Activated CD4-positive, alpha-beta T cell treated with anti-CD3 and anti-CD28 coated beads for 1 hour (primary cell): ENCODE measurements at regions not wholly inside any gene's neighbourhood (a gene's known extent, or its start where the extent isn't known, plus 50 kb on each side); places are given as distances from the start of the nearest gene placed in this dataset.
"Not testable (repeated sequence)": the region's sequence is repeated elsewhere in the genome, so short reads cannot be mapped to it uniquely, and the experiment has no call there.

Experiments
- DNase-seq: peaks from one replicate; pipeline ENCODE4 v3.0.0-alpha.2; 2020

- DNase-seq = no peak
Measured at GRCh38 chr3:109678600-109678999, 341.3 kb upstream of the DPPA4 start.

- no peak for DNase-seq
Measured at GRCh38 chr3:109679664-109680063, 342.3 kb upstream of the DPPA4 start.

DNA sequence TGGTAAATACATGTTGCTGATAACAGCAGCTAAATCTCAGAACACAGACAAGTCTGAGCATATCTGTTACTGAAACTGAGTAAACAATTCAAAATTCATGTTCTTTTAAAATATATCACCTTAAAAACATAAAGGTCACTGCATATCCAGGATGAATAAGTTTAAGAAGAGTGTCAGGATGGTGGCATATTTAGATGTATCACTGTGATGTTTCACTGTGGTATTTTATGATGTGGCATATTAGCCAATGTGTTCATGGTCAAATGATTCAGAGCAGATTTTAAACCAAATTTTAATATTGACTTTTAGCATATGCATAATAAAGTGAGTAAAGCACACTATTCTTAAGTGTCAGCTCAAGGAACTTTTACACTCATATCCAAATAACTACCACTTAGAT is 346.4 kb upstream of the DPPA4 start:
- no peak for DNase-seq

- no peak for DNase-seq
Measured at GRCh38 chr3:109685084-109686079, 348.0 kb upstream of the DPPA4 start.

- DNase-seq = no peak
Measured at GRCh38 chr3:109687626-109688025, 350.3 kb upstream of the DPPA4 start.

DNA sequence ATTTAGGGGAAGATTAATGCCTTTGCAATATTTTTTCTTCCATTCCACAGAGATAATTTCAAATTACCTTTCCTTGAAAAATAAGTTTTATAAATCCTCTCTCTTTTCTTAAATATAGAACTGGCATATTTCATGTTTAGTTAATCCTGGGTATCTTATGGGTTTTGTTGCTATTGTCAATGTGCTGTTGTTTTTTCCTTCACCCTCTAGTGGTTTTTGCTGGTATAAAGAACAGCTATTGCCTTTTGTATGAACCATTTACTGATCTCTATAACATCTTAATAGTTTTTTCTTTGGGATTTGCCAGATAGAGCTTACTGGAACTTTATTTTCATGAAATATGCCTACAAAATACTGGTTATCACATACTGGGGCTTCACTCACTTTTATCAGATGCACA is 359.6 kb upstream of the DPPA4 start:
- DNase-seq = no peak

- no peak for DNase-seq
Measured at GRCh38 chr3:109702252-109702651, 364.9 kb upstream of the DPPA4 start.

DNA sequence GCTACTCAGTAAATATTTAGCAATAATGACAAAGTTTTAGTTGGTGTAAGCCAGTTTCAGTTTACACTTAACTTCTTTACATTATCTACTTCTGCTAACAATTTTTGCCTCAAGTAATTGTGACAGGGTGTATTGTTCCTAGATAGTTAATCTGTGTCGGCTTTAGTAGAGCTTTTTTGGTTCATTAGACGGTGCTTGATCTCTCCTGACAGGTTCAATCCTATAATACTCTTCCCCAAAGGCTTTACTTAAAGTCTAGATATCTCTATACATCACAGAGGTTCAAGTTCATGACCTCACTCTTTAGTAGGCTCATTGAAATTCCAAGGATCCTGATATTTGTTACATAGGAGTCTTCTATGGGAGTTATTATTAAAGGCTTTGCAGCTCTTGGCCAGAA is 365.6 kb upstream of the DPPA4 start:
- DNase-seq = no peak

- DNase-seq = not testable (repeated sequence)
Measured at GRCh38 chr3:109705133-109705532, 367.8 kb upstream of the DPPA4 start.

DNA sequence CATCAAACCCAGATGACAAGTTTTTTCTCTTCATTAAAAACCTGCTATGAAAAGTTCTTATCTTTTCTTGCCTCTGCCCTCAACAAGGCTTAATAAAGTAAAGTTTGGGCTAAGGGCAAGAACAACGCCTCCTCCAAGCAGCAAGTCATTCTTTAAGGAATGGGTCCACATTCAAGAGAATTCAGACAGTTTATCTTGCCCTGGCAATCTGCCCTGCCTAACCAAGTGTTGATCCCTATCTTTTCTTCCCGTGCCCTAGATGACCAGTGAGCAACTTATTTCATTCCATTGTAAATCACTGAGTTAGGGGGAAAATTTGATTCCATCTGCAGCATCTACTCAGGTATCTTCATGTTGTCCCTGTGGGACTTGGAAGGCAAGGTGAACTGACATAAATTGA is 370.3 kb upstream of the DPPA4 start:
- no peak for DNase-seq

GRCh38 chr3:109713288-109713687 is 375.9 kb upstream of the DPPA4 start:
- DNase-seq = no peak

DNA sequence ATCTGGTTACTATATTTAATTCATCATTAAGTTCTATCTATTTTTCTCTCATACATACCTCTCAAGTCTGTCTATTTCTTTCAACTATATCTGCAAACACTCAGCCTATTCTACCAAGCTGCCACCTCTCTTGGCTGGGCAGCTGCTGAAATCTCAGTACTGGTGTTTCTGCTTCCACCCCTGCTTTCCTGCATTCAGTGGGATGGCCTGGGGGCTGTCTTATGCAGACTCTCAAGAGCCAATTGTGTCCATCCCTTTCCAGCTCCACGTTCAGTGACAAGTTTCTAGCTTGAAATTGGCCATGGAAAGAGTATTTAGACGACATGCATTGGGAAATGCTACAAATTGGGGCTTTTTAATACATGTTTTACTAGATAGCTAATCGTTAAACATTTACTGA is 378.4 kb upstream of the DPPA4 start:
- DNase-seq = no peak

DNA sequence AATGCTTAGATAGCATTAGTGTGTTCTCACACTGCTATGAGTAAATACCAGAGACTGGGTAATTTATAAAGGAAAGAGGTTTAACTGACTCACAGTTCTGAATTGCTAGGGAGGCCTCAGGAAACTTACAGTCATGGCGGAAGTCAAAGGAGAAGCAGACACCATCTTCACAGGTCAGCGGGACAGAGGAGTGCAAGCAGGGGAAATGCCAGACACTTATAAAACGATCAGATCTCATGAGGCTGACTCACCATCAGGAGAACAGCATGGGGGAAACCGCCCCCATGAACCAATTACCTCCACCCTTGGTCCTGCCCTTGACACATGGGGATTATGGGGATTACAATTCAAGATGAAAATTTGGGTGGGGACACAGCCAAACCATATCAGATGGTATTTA is 381.5 kb upstream of the DPPA4 start:
- no peak for DNase-seq

DNA sequence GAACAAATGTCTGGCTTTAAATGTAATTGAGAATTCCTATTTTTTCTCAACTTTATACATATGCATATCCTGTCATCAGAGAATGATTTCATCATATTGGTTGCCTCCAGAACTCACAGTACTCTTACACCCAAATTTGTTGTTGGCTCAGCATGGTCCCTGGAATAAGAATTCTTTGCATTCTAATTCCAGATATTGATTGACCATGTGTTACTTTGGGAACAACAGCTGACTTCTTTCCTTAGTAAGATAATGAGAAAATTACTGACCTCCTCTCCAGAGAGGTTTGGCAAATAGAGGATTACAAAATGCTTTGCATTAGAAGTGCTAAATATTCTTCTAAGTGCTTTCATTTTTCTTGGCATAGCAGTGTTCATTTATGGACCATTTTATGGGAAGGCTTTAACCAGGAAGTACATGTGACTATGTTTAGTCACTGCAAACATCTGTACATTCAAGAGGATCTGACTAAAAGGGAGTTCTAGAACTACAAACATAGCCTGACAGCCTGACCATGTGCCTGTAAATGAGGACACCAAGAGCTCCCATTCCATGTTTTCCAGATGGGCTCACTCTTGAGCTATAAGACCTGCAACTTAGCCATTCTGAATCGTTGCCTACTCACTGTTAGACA is 391.6 kb upstream of the DPPA4 start:
- DNase-seq = no peak

- no peak for DNase-seq
Measured at GRCh38 chr3:109731639-109732473, 394.5 kb upstream of the DPPA4 start.

- DNase-seq = no peak
Measured at GRCh38 chr3:109743981-109744380, 406.6 kb upstream of the DPPA4 start.

DNA sequence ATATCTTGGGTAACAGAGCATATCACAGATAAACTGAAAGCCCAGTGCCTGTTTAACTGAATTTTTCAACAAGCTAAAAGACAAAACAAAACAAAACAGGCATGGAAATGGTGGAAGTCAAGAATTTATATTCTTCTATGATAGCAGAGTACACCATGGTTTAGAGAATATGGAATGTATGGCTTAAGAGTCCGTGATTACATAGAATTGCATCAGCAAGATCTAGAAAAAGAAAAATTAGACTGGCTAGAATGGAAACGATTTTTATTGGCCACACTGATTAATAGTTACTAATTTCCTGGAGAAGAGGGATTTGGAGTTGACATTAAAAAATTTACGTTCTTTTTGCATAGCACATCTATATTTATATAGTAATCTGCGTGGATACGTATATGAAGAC is 435.2 kb upstream of the DPPA4 start:
- no peak for DNase-seq

DNA sequence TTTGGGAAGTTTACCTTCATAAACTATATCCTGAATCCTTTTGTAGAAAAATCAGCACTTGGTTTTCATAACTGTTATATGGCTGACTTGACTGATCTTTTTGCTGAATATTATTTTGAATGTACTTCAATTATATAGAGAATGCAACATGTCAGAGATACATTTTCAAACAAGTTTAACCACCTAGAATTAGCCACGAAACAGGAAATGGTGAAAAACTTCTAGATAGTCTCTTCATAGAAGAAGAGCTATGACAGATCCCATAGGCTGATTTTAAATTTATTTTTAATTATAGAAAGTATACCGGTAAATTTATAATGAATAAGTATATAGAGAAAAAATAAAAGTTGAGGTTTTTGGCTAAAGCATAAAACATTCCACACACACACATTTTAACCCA is 436.8 kb upstream of the DPPA4 start:
- no peak for DNase-seq

DNA sequence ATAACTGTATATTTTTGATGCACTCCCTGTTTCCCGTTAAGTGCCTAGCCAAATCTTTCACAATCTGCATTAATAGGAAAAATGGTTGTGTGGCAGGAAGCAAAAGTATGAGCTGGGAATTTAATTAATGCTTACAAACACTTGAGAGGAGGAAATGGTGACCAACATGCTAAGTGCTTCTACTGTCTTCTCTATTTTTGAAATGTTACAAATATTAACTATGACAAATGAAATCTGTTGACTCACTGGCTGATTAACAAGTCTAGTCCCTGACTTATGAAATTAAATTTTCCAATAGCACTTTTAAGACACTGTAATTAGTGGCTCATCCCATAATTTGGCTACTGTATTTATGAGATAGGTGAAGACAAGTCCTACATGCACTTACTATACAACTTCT is 446.9 kb upstream of the DPPA4 start:
- DNase-seq = no peak

GRCh38 chr3:109784852-109785631 is 447.7 kb upstream of the DPPA4 start:
- DNase-seq = no peak

- DNase-seq = no peak
Measured at GRCh38 chr3:109803274-109803673, 465.9 kb upstream of the DPPA4 start.

DNA sequence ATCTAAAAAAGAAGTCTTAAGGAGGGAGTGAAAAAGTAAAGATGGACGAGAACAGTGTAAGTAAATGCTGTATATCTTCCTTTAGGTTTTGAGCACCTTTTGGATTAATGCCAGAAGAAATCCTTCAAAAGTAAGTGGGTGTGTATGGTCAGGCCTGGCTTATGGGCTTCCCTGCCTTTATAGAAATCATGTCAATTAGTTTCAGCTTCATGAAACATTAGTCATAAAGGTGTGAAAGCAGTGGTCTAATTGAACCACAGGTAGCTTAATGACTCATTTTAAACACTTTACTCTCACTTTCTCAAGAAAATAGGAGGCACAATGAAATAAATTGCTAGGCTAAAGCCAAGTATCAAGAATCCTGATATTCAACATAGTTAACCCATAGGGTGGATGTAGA is 467.4 kb upstream of the DPPA4 start:
- no peak for DNase-seq

DNA sequence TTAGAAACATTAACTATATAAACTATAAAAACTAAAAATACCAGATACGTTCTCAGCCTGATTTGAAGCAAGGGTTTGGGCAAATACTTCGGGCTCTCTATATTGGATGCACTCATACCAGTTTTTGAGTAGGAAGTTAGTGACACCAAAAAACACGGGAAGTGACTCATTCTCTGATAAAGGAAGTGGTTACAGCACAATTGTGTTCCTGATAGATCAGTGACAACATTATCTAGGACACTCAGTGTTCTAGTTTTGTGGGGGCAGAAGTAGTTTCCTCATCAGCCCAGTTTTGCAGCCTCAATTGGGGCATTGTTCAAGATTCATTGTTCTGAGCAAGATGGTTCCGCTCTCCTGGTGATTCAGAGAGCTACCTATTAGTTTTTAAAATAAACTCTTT is 469.6 kb upstream of the DPPA4 start:
- DNase-seq = no peak
